ENCODE measurements at regions not wholly inside any gene's neighbourhood (a gene's known extent, or its start where the extent isn't known, plus 50 kb on each side); places are given as distances from the start of the nearest gene placed in this dataset.

DNA sequence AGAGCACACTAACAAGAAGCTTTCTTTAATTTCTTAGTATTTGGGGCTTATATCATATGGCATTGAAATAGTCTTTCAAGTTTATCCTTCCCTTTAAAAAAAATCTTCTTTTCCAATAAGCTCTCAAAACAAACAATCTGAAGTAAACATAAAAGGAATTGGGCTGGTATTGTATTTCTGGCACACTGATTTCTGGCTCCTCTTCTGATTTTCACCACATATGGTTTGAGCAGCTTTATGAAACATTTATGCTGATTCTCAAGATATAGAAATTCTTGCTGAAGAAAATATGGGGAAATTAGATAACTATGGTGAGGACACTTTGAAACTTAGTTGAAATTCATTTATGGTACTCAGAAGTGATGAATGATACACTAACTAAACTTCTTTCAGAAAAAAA lies 467.2 kb downstream of the TFAP2B start:
- TF ChIP-seq CTCF (conservative IDR thresholded peaks at IDR 0.05) (no peak), EZH2 (IDR thresholded peaks at IDR 0.05; ENCODE audit: low read depth) (no peak)
